Activated CD8-positive, alpha-beta memory T cell treated with anti-CD3 and anti-CD28 coated beads, Interleukin-2, amount 50 U/mL, for 24 hours (primary cell): ENCODE measurements at regions not wholly inside any gene's neighbourhood (a gene's known extent, or its start where the extent isn't known, plus 50 kb on each side); places are given as distances from the start of the nearest gene placed in this dataset.

Source experiments
- DNase-seq: peaks from one replicate; pipeline ENCODE4 v3.0.0-alpha.2; 2020; ENCODE audit errors: extremely low read depth

GRCh38 chr1:201685485-201685884, 143.5 kb upstream of the IPO9 start:
- DNase-seq = no peak

DNA sequence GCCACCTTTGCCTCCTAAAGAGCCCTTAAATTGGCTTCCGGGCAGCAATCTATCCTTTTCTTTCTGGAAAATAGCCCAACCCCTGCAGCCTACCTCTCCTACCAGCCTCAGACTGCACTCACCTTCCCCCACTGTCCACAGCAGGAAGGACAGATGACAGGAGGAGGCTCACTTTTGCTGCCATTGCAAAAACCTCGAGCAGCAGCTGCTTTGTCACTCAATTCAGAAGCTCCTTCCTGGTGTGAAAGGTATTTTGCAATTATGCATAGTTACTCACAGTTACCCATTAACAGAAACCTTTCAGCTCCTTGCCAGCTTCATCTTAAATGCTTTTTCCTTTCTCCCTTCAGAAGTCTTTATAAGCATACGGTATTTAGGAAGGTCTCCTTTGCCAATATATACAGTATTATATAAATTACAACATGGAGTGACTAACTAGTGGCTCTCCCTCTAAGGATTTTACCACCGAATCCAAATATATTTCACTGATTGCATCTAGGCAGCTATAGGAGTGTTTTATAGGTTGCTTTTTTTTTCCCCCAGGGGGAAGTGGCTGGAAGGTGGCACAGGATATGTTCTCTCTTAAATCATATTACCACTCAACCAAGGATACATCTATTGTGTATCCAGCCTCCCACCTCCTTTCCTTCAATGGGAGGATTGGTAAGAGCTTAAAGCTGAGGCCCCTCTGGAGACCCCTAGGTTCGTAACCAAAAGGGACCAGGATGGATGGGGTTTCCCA, 142.1 kb upstream of the IPO9 start:
- no peak for DNase-seq

DNA sequence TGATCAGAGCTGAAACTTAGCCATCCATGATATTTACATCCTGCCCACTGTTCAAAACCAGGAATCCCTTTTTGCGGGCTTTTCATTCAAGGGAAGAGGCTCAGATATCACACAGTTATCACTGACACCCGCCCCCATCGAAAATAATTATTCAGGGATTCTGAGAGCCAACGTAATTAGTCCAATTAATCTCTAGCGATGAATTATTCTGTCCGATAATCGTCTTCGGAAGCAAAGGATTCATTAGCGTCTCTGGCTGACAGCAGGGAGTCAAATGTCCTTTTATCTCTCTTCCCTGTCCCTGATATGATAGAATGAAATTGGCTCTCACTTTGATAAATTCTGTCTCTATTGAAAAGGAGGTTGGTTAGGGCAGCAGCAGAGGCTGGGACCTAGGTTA, 140.4 kb upstream of the IPO9 start:
- DNase-seq = no peak

GRCh38 chr1:201689647-201690046, 139.3 kb upstream of the IPO9 start:
- DNase-seq = no peak

DNA sequence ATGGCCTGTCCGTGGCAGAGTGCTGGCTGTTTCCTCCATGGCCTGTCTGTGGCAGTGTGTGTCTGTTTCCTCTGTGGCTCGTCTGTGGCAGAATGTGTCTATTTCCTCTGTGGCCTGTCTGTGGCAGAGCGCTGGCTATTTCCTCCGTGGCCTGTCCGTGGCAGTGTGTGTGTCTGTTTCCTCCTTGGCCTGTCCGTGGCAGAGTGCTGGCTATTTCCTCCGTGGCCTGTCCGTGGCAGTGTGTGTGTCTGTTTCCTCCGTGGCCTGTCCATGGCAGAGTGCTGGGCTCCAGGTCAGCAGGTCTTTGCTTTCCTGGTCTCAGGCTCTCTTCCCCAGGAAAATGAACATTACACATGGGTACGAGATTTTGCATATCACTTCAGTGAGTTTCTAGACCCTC, 138.4 kb upstream of the IPO9 start:
- DNase-seq = no peak

DNA sequence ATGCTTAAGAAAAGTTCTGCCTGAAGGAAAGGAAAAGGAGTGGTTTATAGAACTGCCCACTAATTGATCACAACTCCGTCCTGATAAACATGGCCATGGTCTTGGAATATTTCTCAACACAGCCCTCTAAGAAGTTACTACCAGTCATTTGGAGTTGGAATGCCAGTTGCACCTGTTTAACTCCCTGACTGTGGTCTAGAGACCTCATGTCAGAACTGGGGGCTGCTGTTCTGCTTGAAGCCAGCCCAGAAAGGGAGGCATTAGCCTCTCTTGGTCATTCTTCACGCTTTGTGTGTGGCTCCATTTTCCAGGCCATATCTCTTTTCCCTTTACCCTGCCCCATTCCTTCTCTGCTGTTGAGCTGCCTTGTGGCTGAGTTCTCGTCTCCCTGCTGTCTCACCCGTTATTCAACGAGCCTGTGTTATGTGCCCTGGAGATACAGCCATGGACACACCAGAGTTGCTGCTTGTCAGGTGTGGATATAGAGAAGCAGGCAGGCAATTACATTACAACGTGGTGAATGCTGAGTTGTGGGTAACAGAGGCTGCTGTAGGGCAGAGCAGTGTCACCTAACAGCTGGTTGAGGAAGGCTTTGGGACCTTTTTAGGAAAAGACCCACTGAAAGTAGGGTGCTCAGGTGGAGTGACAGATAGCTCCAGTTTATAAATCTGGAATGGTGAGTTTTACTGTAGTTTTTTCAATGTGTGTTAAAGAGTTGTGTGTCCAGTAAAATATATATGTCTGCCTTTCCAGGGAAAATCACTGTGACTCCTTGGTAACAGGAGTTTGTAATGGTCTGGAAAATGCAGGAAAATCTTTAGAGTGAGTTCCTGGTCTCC, 137.0 kb upstream of the IPO9 start:
- DNase-seq = no peak

GRCh38 chr1:201692555-201693394, 136.2 kb upstream of the IPO9 start:
- DNase-seq = no peak

GRCh38 chr1:201693890-201694607, 134.9 kb upstream of the IPO9 start:
- no peak for DNase-seq

DNA sequence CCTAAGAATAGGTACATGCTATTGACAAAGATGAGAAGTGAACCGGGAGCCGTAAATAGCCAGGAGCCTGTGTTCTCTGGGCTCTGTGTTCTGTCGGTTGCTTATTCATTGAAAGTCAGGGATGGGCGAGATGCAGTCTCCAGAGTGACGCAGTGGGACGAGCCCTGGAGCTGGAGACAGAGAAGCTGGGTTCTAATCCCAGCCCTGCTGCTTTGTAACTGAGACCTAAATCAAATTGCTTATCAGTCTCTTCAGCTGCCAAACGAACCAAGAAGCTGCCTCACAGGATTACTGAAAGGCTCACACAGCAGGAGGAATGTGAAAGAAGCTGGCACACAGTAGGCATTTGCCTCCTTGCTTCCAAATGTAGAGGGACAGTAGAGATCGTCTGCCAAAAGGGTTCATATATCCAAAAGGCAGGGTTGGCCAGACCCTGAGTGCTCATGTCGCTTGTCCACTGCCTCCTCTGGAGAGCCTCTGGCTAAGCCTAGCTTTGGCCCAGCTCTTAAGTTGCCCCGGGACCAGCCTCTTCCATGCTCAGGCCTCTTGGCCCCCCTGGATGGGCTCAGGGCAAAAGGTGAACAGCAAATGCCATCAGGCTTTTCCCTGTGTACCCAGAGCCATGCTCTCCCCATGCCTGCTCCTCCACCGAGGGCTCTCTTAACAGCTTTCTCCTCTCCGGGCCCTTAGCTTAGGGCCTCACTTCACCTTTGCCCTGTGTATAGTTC, 134.2 kb upstream of the IPO9 start:
- DNase-seq = no peak

GRCh38 chr1:201695607-201696006, 133.3 kb upstream of the IPO9 start:
- no peak for DNase-seq

- no peak for DNase-seq
These were observed 132.7 kb upstream of the IPO9 start for GRCh38 chr1:201696217-201696761.

DNA sequence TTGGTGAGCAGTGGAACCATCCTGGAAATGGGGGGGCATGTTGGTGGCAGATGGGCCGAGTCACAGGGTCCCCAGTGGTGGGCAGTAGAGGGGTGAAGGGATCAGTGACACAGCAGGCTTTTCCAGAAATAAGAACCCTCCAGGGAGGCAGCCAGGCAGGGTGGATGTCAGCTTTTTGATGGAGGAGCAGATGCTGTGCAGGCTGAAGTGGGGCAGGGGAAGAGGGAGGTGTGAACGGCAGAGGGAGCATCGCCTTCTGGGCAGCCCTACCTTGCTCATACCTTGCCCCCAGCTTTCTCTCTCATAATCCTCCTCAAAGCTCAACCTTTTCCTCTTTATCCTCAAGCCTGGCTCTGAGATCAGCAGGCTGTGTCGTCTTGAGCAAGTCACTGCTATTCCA, 131.8 kb upstream of the IPO9 start:
- DNase-seq = no peak

- DNase-seq = no peak
These were observed 127.1 kb upstream of the IPO9 start for GRCh38 chr1:201701831-201702230.

- no peak for DNase-seq
These were observed 126.0 kb upstream of the IPO9 start for GRCh38 chr1:201702936-201703335.

DNA sequence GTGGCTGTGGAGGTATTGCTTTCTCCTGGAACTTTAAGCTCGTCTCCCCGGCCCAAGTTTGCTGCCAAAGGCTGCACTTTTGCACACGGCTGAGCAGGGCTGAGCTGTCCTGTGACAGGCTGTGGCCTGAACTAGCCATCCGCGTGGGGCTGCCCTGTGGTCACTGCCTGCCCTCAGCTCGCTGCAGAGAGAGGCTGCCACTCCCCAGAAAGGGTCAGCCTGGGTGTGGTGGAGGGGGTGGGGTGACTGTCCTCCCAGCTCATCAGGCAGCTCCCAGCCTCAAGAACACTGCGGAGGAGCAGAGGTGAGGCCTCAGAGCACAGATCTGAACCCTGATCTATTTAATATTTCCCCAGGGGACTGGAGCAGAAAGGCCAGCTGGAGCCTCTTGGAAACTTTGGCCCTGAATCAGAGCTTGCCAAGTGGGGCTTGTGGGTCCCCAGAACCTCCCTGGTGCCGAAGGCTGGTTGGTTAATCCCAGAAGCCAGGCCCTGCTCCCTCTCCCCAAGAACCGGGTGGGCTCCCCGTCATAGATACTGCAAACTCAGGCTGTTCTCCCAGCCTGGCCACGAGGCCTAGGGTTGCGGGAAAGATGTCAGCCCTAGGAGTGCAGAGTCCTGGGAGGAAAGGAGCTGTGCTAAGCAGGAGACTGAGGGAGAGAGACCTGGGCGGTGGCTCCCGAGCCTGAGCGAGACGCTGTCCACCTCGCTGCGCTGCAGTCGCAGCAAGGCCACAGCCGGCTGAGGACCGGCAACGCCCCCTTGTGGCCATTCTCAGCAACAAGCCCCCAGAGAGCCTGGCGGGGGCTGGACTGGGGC, 125.1 kb upstream of the IPO9 start:
- peak; percentile 24 for DNase-seq

GRCh38 chr1:201704439-201704792, 124.5 kb upstream of the IPO9 start:
- DNase-seq = no peak

- no peak for DNase-seq
These were observed 123.6 kb upstream of the IPO9 start for GRCh38 chr1:201705389-201705788.

DNA sequence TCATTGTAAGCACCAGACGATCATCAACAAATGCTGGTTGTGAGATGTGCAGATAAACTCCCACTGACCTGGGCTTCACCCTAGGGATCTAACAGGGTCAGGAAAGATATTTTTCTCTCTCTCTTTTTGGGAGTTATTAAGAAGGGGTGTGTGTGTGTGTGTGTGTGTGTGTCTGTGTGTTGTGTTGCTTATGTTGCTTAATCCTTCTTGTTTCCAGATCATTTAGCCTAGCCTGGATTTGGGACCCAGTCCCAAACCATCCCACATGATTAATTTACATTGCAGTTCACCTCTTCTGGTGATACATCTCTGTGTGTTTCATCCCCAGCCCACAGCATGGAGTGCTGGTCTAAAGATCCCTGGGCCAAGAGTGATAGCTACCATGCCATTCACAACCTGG, 122.8 kb upstream of the IPO9 start:
- DNase-seq = no peak

DNA sequence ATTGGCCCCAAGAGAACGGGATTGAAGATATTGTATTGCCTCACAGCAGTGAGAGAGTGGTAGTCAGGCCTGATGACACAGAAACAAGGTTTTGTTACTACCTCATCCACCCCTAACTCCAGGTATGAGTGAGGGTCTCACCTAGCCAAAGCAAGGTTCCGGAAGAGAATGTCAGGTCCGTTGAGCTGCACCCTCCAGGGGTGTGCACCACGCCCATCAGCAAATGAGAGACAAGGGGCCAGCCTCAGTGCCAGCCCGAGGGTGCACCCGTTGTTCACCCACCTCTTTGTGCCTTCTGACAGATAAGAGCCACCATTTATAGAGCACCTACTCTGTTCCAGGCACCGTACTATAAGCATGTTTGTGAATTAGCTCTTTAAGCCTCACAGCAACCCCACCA, 121.9 kb upstream of the IPO9 start:
- no peak for DNase-seq

GRCh38 chr1:201707656-201708055, 121.3 kb upstream of the IPO9 start:
- DNase-seq = no peak
